H1 (cell line): ENCODE measurements at regions not wholly inside any gene's neighbourhood (a gene's known extent, or its start where the extent isn't known, plus 50 kb on each side); places are given as distances from the start of the nearest gene placed in this dataset.

ENCODE experiments used
- CTCF ChIA-PET: fragments of 300-600 bp; sonication (Branson Sonifier 250); formaldehyde crosslinking; loops from one replicate; lab custom pipeline; 2021; ENCODE audit not compliant: partially characterized antibody; lab: Charles Lee
- POLR2A ChIA-PET: fragments of 300-600 bp; sonication (Branson Sonifier 250); formaldehyde crosslinking; loops from one replicate; lab custom pipeline; 2021; ENCODE audit warnings: inconsistent platforms; ENCODE audit not compliant: partially characterized antibody; lab: Charles Lee
- DNase-seq, 2 experiments: peaks; one replicate each; pipeline versions ENCODE4 v3.0.0 to v3.0.0-alpha.2; 2010 to 2022; ENCODE audit warnings: low spot score in 2 of 2, low read depth in 1 of 2, mixed read lengths in 1 of 2
- FAIRE-seq: peaks from 2 replicates; lab custom pipeline; 2011; peaks lifted over from hg19 to GRCh38; lab: Jason Lieb, UNC
- H2AFZ ChIP-seq: 2 replicates; pipeline ENCODE4 v1.8.1; 2012; ENCODE audit warnings: low read length, inconsistent platforms
- H2AK5ac ChIP-seq: 2 replicates; pipeline ENCODE4 v1.6.1; 2013; ENCODE audit warnings: low read depth, low read length
- H2BK120ac ChIP-seq: replicated peaks from 2 replicates; pipeline ENCODE3; 2013; ENCODE audit warnings: low read depth, low read length, inconsistent platforms
- H2BK12ac ChIP-seq: 2 replicates; pipeline ENCODE4 v1.6.1; 2013; ENCODE audit warnings: low read depth, low read length
- H2BK15ac ChIP-seq: 2 replicates; pipeline ENCODE4 v1.6.1; 2013; ENCODE audit warnings: low read length
- H2BK20ac ChIP-seq: 2 replicates; pipeline ENCODE4 v1.6.1; 2013; ENCODE audit warnings: low read length
- H2BK5ac ChIP-seq: 2 replicates; pipeline ENCODE4 v1.6.1; 2013; ENCODE audit warnings: low read depth, low read length
- H3K14ac ChIP-seq: 2 replicates; pipeline ENCODE4 v1.6.1; 2013; ENCODE audit warnings: inconsistent platforms; ENCODE audit not compliant: insufficient read length
- H3K18ac ChIP-seq: 2 replicates; pipeline ENCODE4 v1.6.1; 2013; ENCODE audit warnings: low read length; ENCODE audit errors: extremely low read depth
- H3K23ac ChIP-seq: 2 replicates; pipeline ENCODE4 v1.6.1; 2013; ENCODE audit warnings: inconsistent platforms; ENCODE audit not compliant: insufficient read length
- H3K23me2 ChIP-seq: 2 replicates; pipeline ENCODE4 v1.6.1; 2013; ENCODE audit warnings: low read depth, low read length
- H3K27ac ChIP-seq: 2 replicates; pipeline ENCODE4 v1.6.1; 2011; ENCODE audit warnings: low read depth, low read length, inconsistent platforms
- H3K27me3 ChIP-seq, 4 experiments: replicated peaks in 1 of 4; 1 replicate in 1 of 4; 2 replicates in 3 of 4; pipeline versions ENCODE4 v1.6.1 to v1.8.1; 2011 to 2013; ENCODE audit warnings: low read length in 3 of 4, mild to moderate bottlenecking in 3 of 4, inconsistent platforms in 2 of 4, mixed read lengths in 2 of 4, moderate library complexity in 1 of 4; ENCODE audit not compliant: control insufficient read depth in 3 of 4, insufficient read depth in 3 of 4; ENCODE audit errors: extremely low read depth in 1 of 4
- H3K36me3 ChIP-seq, 4 experiments: 2 replicates each; pipeline versions ENCODE4 v1.6.1 to v1.8.1; 2011 to 2013; ENCODE audit warnings: mild to moderate bottlenecking in 4 of 4, low read length in 3 of 4, moderate library complexity in 2 of 4, control low read depth in 1 of 4, inconsistent platforms in 1 of 4; ENCODE audit not compliant: insufficient read depth in 4 of 4, control insufficient read depth in 2 of 4
- H3K4ac ChIP-seq: replicated peaks from 2 replicates; pipeline ENCODE3; 2013; ENCODE audit warnings: low read length, low read depth, mixed read lengths, inconsistent platforms; ENCODE audit not compliant: insufficient read length
- H3K4me1 ChIP-seq, 4 experiments: replicated peaks in 1 of 4; 1 replicate in 1 of 4; 2 replicates in 3 of 4; pipeline versions ENCODE4 v1.6.1 to v1.8.1; 2011 to 2013; ENCODE audit warnings: low read length in 3 of 4, inconsistent platforms in 2 of 4, mixed read lengths in 1 of 4; ENCODE audit not compliant: insufficient read depth in 4 of 4, control insufficient read depth in 3 of 4
- H3K4me2 ChIP-seq, 2 experiments: 2 replicates each; pipeline versions ENCODE4 v1.6.1 to v1.8.1; 2011 to 2013; ENCODE audit warnings: low read depth in 2 of 2, low read length in 2 of 2, control low read depth in 1 of 2, inconsistent platforms in 1 of 2, mild to moderate bottlenecking in 1 of 2; ENCODE audit not compliant: insufficient read depth in 1 of 2
- H3K4me3 ChIP-seq, 4 experiments: fragments of 200-600, 300-600 bp in 1 of 4; sonication (generic), shearing (Covaris generic), sonication (Bioruptor Twin) in 1 of 4; 2 replicates each; pipeline versions ENCODE4 v1.5.1 to v1.8.1; 2011 to 2016; ENCODE audit warnings: low read length in 4 of 4, low read depth in 3 of 4, control low read depth in 2 of 4, inconsistent platforms in 2 of 4, mild to moderate bottlenecking in 2 of 4, mixed read lengths in 1 of 4, moderate library complexity in 1 of 4; ENCODE audit not compliant: insufficient read depth in 2 of 4; ENCODE audit errors: extremely low read depth in 1 of 4
- H3K56ac ChIP-seq: replicated peaks from 2 replicates; pipeline ENCODE3; 2013; ENCODE audit warnings: low read depth, mild to moderate bottlenecking, mixed read lengths, low read length, inconsistent platforms; ENCODE audit not compliant: insufficient read length
- H3K79me1 ChIP-seq: 2 replicates; pipeline ENCODE4 v1.6.1; 2013; ENCODE audit warnings: low read depth, low read length, control low read depth
- H3K79me2 ChIP-seq, 2 experiments: 2 replicates each; pipeline versions ENCODE4 v1.6.1 to v1.8.1; 2012 to 2013; ENCODE audit warnings: low read length in 2 of 2, mild to moderate bottlenecking in 2 of 2, inconsistent platforms in 1 of 2; ENCODE audit not compliant: insufficient read depth in 2 of 2, control insufficient read depth in 1 of 2
- H3K9ac ChIP-seq, 4 experiments: replicated peaks in 1 of 4; 1 replicate in 1 of 4; 2 replicates in 3 of 4; pipeline versions ENCODE4 v1.6.1 to v1.8.1; 2011 to 2013; ENCODE audit warnings: low read depth in 3 of 4, low read length in 3 of 4, control low read depth in 2 of 4, mild to moderate bottlenecking in 2 of 4, moderate library complexity in 2 of 4, inconsistent platforms in 1 of 4; ENCODE audit errors: extremely low read depth in 1 of 4
- H3K9me3 ChIP-seq, 2 experiments: 2 replicates each; pipeline versions ENCODE4 v1.6.1 to v1.8.1; 2012 to 2013; ENCODE audit warnings: mild to moderate bottlenecking in 2 of 2, moderate library complexity in 2 of 2, control low read depth in 1 of 2, inconsistent platforms in 1 of 2, low read depth in 1 of 2, low read length in 1 of 2, mixed read lengths in 1 of 2; ENCODE audit not compliant: insufficient read depth in 2 of 2
- H4K20me1 ChIP-seq, 2 experiments: replicated peaks in 1 of 2; 2 replicates each; pipeline versions ENCODE3 to v1.8.1; 2011 to 2013; ENCODE audit warnings: inconsistent platforms in 2 of 2, low read length in 2 of 2, mild to moderate bottlenecking in 1 of 2; ENCODE audit not compliant: insufficient read depth in 2 of 2, control insufficient read depth in 1 of 2
- H4K5ac ChIP-seq: 2 replicates; pipeline ENCODE4 v1.6.1; 2013; ENCODE audit warnings: low read length, low read depth, mixed read lengths, inconsistent platforms; ENCODE audit not compliant: insufficient read length
- H4K8ac ChIP-seq: 2 replicates; pipeline ENCODE4 v1.8.0; 2013; ENCODE audit warnings: mild to moderate bottlenecking, moderate library complexity, low read length, inconsistent platforms; ENCODE audit not compliant: insufficient read depth; ENCODE audit errors: extremely low read depth
- H4K91ac ChIP-seq: replicated peaks from 2 replicates; pipeline ENCODE3; 2013; ENCODE audit warnings: low read length, mixed read lengths, inconsistent platforms; ENCODE audit not compliant: insufficient read length
- CBX8 ChIP-seq: fragments of 300-800, 300-1000 bp; sonication (generic); IDR thresholded peaks from 2 replicates; pipeline ENCODE4 v1.7.1; 2016; ENCODE audit warnings: low read depth, low read length, borderline replicate concordance
- CREB1 ChIP-seq: IDR thresholded peaks from 2 replicates; pipeline ENCODE4 v1.6.1; 2012; ENCODE audit warnings: inconsistent platforms
- GABPA ChIP-seq: IDR thresholded peaks from 2 replicates; pipeline ENCODE4 v1.6.1; 2011; ENCODE audit warnings: mild to moderate bottlenecking, low read length, moderate library complexity, borderline replicate concordance; ENCODE audit not compliant: insufficient read depth
- GTF2F1 ChIP-seq: IDR thresholded peaks from 2 replicates; pipeline ENCODE4 v1.6.1; 2012; ENCODE audit warnings: low read depth, low read length, improper control_type of control experiment, borderline replicate concordance
- RXRA ChIP-seq: IDR thresholded peaks from 2 replicates; pipeline ENCODE4 v1.6.1; 2011; ENCODE audit warnings: low read depth, mild to moderate bottlenecking, low read length, moderate library complexity; ENCODE audit not compliant: insufficient read depth
- SIN3A ChIP-seq, 2 experiments: IDR thresholded peaks in 1 of 2; conservative IDR thresholded peaks in 1 of 2; 2 replicates each; pipeline ENCODE4 v1.6.1; 2011 to 2012; ENCODE audit warnings: low read length in 2 of 2, improper control_type of control experiment in 1 of 2, low read depth in 1 of 2, mild to moderate bottlenecking in 1 of 2
- SIRT6 ChIP-seq: IDR thresholded peaks from one replicate; pipeline ENCODE4 v1.7.1; 2012; ENCODE audit warnings: low read length, inconsistent platforms
- SP4 ChIP-seq: IDR thresholded peaks from 2 replicates; pipeline ENCODE4 v1.6.1; 2012; ENCODE audit warnings: low read length, inconsistent platforms
- TBP ChIP-seq: IDR thresholded peaks from 2 replicates; pipeline ENCODE4 v1.6.1; 2011; ENCODE audit warnings: low read depth, low read length, improper control_type of control experiment
- WGBS, 2 experiments: shearing (Covaris generic) in 1 of 2; methylation state at CpG; one replicate each; pipeline versions ENCODE4 v1.1.6 to v1.1.7; 2013 to 2015; ENCODE audit warnings: low lambda C conversion rate in 2 of 2, mixed read lengths in 2 of 2, inconsistent platforms in 1 of 2, low coverage in 1 of 2, missing lambda C conversion rate in 1 of 2; ENCODE audit not compliant: insufficient replicate concordance in 2 of 2, insufficient coverage in 1 of 2, insufficient read length in 1 of 2; ENCODE audit errors: extremely low coverage in 1 of 2, missing lambda C conversion rate in 1 of 2; 5-methylcytosine and 5-hydroxymethylcytosine counted together

- no peak overlapping the region for H4K8ac ChIP-seq
- no peak overlapping the region for H3K23ac ChIP-seq
- H3K4me3 ChIP-seq: no peak overlapping the region
- H4K91ac ChIP-seq: no peak overlapping the region
- FAIRE-seq (no peak), DNase-seq (no peak)
- no peaks in the 10 kb centered on the region for H4K20me1 ChIP-seq
- H3K4me1 ChIP-seq: no peaks in the 10 kb centered on the region; a peak in 1 of 7 replicates
- H2AK5ac ChIP-seq: no peak overlapping the region
- H3K79me1 ChIP-seq: no peaks in the 10 kb centered on the region
- no peaks in the 10 kb centered on the region; a peak in 1 of 7 replicates for H3K27me3 ChIP-seq
- no peak overlapping the region for H2BK120ac ChIP-seq
- H2BK15ac ChIP-seq: no peak overlapping the region
- no peak overlapping the region for H2BK5ac ChIP-seq
- no peaks in the 10 kb centered on the region for H3K79me2 ChIP-seq
- H2AFZ ChIP-seq: no peak overlapping the region
- H3K23me2 ChIP-seq: no peaks in the 10 kb centered on the region; the same call in 1 of the 2 replicates
- H3K9ac ChIP-seq: no peak overlapping the region
- no peak overlapping the region for H3K18ac ChIP-seq
- H3K9me3 ChIP-seq: no peaks in the 10 kb centered on the region
- ChIA-PET CTCF (interaction anchor here (0.6 to 1.3 kb wide), 2 partner anchors 9 to 27 kb away, joined by 3 to 4 read pairs; no protein-coding TSS in a partner anchor), POLR2A (no interaction called here)
- H2BK20ac ChIP-seq: no peak overlapping the region
- no peak overlapping the region for H3K56ac ChIP-seq
- no peaks in the 10 kb centered on the region for H3K36me3 ChIP-seq
- H3K27ac ChIP-seq: no peak overlapping the region
- H3K4me2 ChIP-seq: no peak overlapping the region
- no peak overlapping the region for H3K4ac ChIP-seq
- TF ChIP-seq SP4 (no peak), RXRA (no peak), CBX8 (no peak), GABPA (no peak), TBP (no peak), SIN3A (conservative IDR thresholded peaks at IDR 0.05 in 1 of 2, IDR thresholded peaks at IDR 0.05 in 1 of 2; ENCODE audit: low read depth in 1 of 2, low read length in 2 of 2) (no peak), SIRT6 (no peak), GTF2F1 (no peak), CREB1 (no peak)
- 87% methylated on average over 7 of the region's 7 CpGs; no CpG with 5 or more reads in 1 of the 2 experiments for WGBS, 2 experiments
- no peak overlapping the region for H2BK12ac ChIP-seq
- H4K5ac ChIP-seq: no peak overlapping the region
- no peak overlapping the region for H3K14ac ChIP-seq
Observed at GRCh38 chr1:230563591-230563990, 78.7 kb upstream of the COG2 start.
